NT2/D1 (cell line): ENCODE measurements at regions not wholly inside any gene's neighbourhood (a gene's known extent, or its start where the extent isn't known, plus 50 kb on each side); places are given as distances from the start of the nearest gene placed in this dataset.

ENCODE experiments used
- YY1 ChIP-seq: IDR thresholded peaks from 2 replicates; pipeline ENCODE4 v1.6.1; 2011; ENCODE audit not compliant: insufficient read length, insufficient read depth
- ZNF274 ChIP-seq: IDR thresholded peaks from 2 replicates; pipeline ENCODE4 v1.6.1; 2011; ENCODE audit warnings: mild to moderate bottlenecking, low read depth, low read length

DNA sequence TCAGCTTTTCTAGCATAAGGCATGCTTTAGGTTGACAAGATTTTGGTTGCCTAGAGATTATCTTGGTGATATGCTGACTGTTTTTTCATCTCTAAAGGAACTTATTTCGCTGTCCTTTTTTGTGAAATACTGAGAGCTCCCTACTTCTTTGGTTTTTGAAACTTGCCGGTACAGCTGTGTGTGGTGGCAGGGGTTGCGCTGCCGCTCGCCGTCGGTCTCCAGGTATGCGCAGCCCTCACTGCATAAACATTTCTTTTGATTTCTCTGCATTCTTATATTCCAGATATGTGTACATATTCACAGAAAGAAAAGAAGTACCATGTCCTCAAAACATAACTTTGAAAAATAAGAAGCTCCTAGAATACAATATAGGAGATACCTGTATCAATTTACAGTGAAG is 106.4 kb upstream of the SYNDIG1 start:
- TF ChIP-seq ZNF274 (no peak), YY1 (no peak)
